ENCODE measurements at regions not wholly inside any gene's neighbourhood (a gene's known extent, or its start where the extent isn't known, plus 50 kb on each side); places are given as distances from the start of the nearest gene placed in this dataset.

GRCh38 chr18:46338205-46338604, 234.0 kb downstream of the HAUS1 start:
- no peak for TF ChIP-seq EZH2 (IDR thresholded peaks at IDR 0.05; ENCODE audit: low read depth)
- TF ChIP-seq, protein P1, sequence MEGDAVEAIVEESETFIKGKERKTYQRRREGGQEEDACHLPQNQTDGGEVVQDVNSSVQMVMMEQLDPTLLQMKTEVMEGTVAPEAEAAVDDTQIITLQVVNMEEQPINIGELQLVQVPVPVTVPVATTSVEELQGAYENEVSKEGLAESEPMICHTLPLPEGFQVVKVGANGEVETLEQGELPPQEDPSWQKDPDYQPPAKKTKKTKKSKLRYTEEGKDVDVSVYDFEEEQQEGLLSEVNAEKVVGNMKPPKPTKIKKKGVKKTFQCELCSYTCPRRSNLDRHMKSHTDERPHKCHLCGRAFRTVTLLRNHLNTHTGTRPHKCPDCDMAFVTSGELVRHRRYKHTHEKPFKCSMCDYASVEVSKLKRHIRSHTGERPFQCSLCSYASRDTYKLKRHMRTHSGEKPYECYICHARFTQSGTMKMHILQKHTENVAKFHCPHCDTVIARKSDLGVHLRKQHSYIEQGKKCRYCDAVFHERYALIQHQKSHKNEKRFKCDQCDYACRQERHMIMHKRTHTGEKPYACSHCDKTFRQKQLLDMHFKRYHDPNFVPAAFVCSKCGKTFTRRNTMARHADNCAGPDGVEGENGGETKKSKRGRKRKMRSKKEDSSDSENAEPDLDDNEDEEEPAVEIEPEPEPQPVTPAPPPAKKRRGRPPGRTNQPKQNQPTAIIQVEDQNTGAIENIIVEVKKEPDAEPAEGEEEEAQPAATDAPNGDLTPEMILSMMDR (conservative IDR thresholded peaks at IDR 0.05) = no peak
